T47D (cell line): ENCODE measurements at regions not wholly inside any gene's neighbourhood (a gene's known extent, or its start where the extent isn't known, plus 50 kb on each side); places are given as distances from the start of the nearest gene placed in this dataset.
"Not testable (repeated sequence)": the region's sequence is repeated elsewhere in the genome, so short reads cannot be mapped to it uniquely, and the experiment has no call there.

ENCODE experiments used
- DNase-seq, 2 experiments: peaks; one replicate each; pipeline versions ENCODE4 v3.0.0 to v3.0.0-alpha.2; 2011 to 2012; ENCODE audit warnings: low read depth in 1 of 2, low spot score in 1 of 2
- JUND ChIP-seq: IDR thresholded peaks from 2 replicates; pipeline ENCODE4 v1.6.1; 2012; ENCODE audit warnings: low read depth
- in situ Hi-C: cut with HindIII; loops from 2 replicates; pipeline ENCODE4 v1.10.0; 2016; ENCODE audit warnings: low sequenced_read_pairs, low pct_unique_long_range_greater_than_20kb

GRCh38 chr7:119969054-119969453 is 303.9 kb upstream of the KCND2 start:
- in situ Hi-C loops = no loop called here
- no peak for DNase-seq
- no peak for TF ChIP-seq JUND

- in situ Hi-C loops = no loop called here
- TF ChIP-seq JUND = no peak
- DNase-seq = no peak
Measured at GRCh38 chr7:119969763-119970162, 303.2 kb upstream of the KCND2 start.

GRCh38 chr7:119974972-119975371 is 298.0 kb upstream of the KCND2 start:
- in situ Hi-C loops = no loop called here
- TF ChIP-seq JUND = no peak
- no peak for DNase-seq

- in situ Hi-C loops = no loop called here
- no peak for TF ChIP-seq JUND
- no peak for DNase-seq
Measured at GRCh38 chr7:119982884-119983283, 290.1 kb upstream of the KCND2 start.

- DNase-seq = no peak
- in situ Hi-C loops = no loop called here
- TF ChIP-seq JUND = no peak
Measured at GRCh38 chr7:119983468-119983867, 289.5 kb upstream of the KCND2 start.

- no peak for TF ChIP-seq JUND
- in situ Hi-C loops = no loop called here
- no peak for DNase-seq
Measured at GRCh38 chr7:119984247-119984646, 288.7 kb upstream of the KCND2 start.

- in situ Hi-C loops = no loop called here
- TF ChIP-seq JUND = no peak
- DNase-seq = no peak
Measured at GRCh38 chr7:119988401-119988800, 284.6 kb upstream of the KCND2 start.

GRCh38 chr7:119994928-119995327 is 278.0 kb upstream of the KCND2 start:
- in situ Hi-C loops = no loop called here
- no peak for TF ChIP-seq JUND
- DNase-seq = no peak

- in situ Hi-C loops = no loop called here
- no peak for TF ChIP-seq JUND
- no peak for DNase-seq
Measured at GRCh38 chr7:119996634-119997033, 276.3 kb upstream of the KCND2 start.

GRCh38 chr7:119999738-120000475 is 273.1 kb upstream of the KCND2 start:
- TF ChIP-seq JUND = no peak
- in situ Hi-C loops = no loop called here
- DNase-seq = no peak

GRCh38 chr7:120005720-120006119 is 267.3 kb upstream of the KCND2 start:
- TF ChIP-seq JUND = no peak
- DNase-seq = no peak
- in situ Hi-C loops = no loop called here

GRCh38 chr7:120014301-120014700 is 258.7 kb upstream of the KCND2 start:
- DNase-seq, in situ Hi-C loops: not testable (repeated sequence)

- in situ Hi-C loops = no loop called here
- DNase-seq = no peak
- TF ChIP-seq JUND = no peak
Measured at GRCh38 chr7:120014925-120015465, 258.0 kb upstream of the KCND2 start.

- DNase-seq = no peak
- in situ Hi-C loops = no loop called here
- no peak for TF ChIP-seq JUND
Measured at GRCh38 chr7:120021085-120021484, 251.9 kb upstream of the KCND2 start.
